GM12875 (cell line): ENCODE measurements at regions not wholly inside any gene's neighbourhood (a gene's known extent, or its start where the extent isn't known, plus 50 kb on each side); places are given as distances from the start of the nearest gene placed in this dataset.
"Not testable (repeated sequence)": the region's sequence is repeated elsewhere in the genome, so short reads cannot be mapped to it uniquely, and the experiment has no call there.

ENCODE experiments used
- H3K4me3 ChIP-seq: one replicate; pipeline ENCODE4 v1.5.1; 2011; ENCODE audit warnings: low read depth, low read length, control low read depth
- TF ChIP-seq, protein P1 (sequence below): IDR thresholded peaks from 2 replicates; pipeline ENCODE4 v1.5.1; 2011; ENCODE audit warnings: low read depth, mild to moderate bottlenecking, control low read depth, inconsistent platforms, low read length, moderate library complexity, borderline replicate concordance; ENCODE audit not compliant: insufficient read depth

DNA sequence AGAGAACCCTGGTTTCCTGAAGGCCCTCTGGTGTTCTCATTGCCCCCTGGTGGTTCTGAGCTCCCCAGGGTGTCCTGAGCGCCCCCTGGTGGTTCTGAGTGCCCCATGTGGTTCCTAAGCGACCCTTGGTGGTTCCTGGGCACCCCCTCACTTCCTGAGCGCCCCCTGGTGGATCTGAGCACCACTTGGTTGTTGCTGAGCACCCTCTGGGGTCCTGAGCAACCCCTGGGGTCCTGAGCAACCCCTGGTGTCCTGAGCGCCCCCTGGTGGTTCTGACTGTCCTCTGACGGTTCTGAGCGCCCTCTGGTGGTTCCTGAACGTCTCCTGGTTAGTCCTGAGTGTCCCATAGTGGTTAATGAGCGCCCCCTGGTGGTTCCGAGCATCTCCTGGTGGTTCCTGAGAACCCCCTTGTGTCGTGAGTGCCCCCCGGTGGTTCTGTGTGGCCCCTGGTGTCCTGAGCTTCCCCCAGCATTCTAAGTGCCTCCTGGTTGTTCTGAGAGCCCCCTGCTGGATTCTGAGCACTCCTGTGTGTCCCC lies 568.3 kb downstream of the TMEM121 start:
- TF ChIP-seq, protein P1, sequence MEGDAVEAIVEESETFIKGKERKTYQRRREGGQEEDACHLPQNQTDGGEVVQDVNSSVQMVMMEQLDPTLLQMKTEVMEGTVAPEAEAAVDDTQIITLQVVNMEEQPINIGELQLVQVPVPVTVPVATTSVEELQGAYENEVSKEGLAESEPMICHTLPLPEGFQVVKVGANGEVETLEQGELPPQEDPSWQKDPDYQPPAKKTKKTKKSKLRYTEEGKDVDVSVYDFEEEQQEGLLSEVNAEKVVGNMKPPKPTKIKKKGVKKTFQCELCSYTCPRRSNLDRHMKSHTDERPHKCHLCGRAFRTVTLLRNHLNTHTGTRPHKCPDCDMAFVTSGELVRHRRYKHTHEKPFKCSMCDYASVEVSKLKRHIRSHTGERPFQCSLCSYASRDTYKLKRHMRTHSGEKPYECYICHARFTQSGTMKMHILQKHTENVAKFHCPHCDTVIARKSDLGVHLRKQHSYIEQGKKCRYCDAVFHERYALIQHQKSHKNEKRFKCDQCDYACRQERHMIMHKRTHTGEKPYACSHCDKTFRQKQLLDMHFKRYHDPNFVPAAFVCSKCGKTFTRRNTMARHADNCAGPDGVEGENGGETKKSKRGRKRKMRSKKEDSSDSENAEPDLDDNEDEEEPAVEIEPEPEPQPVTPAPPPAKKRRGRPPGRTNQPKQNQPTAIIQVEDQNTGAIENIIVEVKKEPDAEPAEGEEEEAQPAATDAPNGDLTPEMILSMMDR = peak; percentile 84
- H3K4me3 ChIP-seq = no peak overlapping the region

DNA sequence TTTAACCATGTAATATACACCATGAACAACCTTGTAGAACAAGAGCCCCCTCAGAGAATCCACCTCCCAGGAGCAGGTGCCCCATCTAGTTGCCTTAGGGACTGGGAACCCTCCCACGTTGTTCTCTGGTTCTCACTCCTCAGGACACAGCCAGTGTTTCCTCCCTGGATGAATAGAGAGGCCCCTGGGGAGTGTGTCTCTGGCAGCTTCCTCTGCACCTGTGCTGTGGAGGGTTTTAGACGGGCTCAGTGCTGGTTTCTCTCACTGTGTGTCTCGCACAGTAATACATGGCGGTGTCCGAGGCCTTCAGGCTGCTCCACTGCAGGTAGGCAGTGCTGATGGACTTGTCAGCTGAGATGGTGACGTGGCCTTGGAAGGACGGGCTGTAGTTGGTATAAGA lies 581.3 kb downstream of the TMEM121 start:
- TF ChIP-seq, protein P1 = no peak
- H3K4me3 ChIP-seq = no peak overlapping the region

DNA sequence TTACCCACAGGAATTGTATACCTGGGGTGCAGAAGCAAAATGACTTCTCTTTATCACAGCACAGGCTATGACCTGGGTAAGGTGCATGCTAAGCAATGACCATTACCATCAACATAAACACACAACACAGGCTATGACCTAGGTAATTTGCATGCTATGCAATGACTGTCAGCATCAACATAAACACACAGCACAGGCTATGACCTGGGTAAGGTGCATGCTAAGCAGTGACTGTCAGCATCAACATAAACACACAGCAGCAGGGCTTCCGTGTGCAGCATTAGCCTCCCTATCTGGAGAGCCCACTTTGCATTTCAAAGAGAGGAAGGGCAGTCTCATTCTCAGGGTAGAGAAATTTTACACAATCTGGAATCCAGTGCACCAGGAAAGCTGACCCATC lies 583.0 kb downstream of the TMEM121 start:
- H3K4me3 ChIP-seq = no peak overlapping the region
- TF ChIP-seq, protein P1 = no peak

DNA sequence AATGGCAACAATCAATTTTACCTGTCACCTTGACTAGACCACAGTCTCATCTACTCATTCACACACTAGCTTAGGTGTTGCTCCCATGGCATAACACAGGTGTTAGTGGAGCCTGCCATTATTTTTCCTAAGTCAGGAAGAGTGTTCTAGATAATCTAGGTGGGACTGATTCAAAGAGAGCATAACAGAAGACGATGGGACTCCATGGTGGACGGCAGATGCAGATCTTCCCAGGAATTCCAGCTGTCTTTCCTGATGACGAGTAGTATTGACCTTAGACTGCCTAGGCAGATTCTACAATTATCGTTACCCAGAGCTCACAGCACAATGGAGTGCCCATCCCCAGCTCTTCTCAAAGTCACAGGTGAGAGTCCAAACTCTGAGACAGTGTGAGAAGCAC lies 589.0 kb downstream of the TMEM121 start:
- TF ChIP-seq, protein P1 = no peak
- no peak overlapping the region for H3K4me3 ChIP-seq

DNA sequence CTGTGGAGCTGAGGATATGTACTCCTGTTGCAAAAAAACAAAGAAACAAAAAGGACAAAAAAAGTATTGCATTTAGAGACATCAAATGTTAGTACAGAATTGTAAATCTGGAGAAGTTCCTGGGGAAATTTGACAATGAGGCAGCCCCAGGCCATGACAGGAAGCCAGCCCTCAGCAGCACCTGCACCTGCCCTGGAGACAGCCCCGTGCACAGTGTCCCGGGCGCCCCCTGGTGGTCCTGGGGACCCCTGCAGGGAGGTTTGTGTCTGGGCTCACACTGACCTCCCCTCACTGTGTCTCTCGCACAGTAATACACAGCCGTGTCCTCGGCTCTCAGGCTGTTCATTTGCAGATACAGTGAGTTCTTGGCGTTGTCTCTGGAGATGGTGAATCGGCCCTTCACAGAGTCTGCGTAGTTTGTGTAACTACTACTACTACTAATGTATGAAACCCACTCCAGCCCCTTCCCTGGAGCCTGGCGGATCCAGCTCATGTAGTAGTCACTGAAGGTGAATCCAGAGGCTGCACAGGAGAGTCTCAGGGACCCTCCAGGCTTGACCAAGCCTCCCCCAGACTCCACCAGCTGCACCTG lies 590.1 kb downstream of the TMEM121 start:
- H3K4me3 ChIP-seq = not testable (repeated sequence)
- TF ChIP-seq, protein P1 = peak; percentile 38; the same call in 1 of the 2 replicates

DNA sequence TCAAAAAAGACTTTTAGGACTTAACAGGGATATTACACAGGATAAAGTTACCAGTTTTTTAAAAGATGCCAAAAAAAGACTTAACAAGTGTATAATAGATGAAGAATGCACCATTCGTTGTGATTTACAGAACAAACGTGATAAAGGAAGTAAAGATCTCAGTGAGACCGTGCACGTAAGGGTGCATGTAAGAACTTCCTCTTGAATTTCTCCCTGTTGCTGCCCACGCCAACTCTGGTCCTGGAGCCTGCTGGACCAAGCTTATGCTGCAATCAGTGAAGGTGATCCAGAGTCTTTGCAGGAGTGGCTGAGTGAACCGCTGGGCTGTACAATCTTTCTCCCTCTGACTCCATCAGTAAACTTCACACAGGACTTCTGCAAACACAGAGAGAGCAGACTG lies 593.7 kb downstream of the TMEM121 start:
- TF ChIP-seq, protein P1 = no peak
- no peak overlapping the region for H3K4me3 ChIP-seq

DNA sequence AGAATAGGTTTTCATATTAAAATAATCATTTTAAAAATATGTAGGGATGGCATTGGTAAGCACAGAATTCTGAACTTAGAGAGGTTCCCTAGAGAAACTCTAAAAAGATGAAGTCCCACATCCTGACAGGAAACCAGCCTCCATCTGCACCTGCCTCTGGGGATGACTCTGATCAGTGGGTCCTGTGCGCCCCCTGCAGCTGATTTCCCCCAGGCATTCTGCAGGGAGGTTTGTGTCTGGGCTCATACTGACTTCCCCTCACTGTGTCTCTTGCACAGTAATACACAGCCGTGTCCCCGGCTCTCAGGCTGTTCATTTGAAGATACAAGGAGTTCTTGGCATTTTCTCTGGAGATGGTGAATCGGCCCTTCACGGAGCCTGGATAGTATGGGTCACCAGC lies 602.9 kb downstream of the TMEM121 start:
- TF ChIP-seq, protein P1 = peak; percentile 12; the same call in 1 of the 2 replicates
- H3K4me3 ChIP-seq = no peak overlapping the region

DNA sequence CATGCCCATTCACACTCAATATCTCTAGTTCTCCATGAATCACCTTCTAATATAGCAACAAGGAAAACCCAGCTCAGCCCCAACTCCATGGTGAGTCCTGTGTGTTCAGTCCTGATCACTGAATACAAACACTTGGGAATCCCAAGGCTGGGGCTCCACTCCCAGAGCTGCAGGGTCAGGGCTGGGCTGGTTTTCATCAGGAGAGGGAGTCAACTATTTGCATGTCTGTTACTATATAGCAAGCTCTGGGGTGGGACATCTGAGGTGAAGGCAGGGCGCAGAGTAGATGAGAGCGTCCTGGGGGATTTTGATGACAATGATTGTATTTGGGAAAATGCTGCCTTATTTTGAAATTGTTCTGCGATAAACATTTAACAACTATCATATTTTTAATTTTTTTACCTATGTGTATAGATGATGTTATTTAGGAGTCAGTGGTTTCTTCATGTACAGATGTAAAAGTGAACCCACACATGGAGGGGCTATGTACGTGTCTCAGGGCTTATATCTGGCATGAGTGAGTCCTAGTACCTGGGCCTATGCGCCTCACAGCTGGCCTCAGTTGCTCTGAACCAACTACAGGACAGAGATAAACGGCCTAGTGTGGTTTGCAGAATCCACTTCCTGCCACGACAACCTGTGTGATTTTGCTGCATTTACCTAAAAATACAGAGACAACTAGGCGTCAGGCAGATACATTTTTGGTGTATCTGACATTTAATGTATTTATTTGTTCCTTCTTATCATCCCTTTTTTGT lies 603.7 kb downstream of the TMEM121 start:
- not testable (repeated sequence) for H3K4me3 ChIP-seq

DNA sequence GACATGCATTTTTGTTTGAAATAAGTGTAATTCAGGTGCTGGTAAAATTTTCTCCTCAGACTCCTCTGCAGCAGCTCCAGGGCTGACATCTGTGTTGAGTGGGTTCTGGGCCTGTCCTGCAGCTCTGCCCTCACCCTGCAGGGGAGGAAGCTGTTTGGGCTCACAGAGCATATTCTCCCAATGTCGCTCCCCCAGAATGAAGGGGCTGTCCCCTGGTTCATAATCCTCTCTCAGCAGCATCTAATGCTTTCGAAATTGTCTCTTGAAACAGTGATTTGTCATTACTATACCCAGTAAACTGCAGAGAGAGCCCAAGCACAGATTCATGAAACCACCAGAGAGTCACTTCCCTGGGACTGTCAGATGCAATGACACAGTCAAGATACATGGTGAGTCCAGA lies 606.7 kb downstream of the TMEM121 start:
- H3K4me3 ChIP-seq = not testable (repeated sequence)
